NCI-H1417 treated with DMSO at 0.1 percent for 48 hours (cell line): ENCODE measurements at regions not wholly inside any gene's neighbourhood (a gene's known extent, or its start where the extent isn't known, plus 50 kb on each side); places are given as distances from the start of the nearest gene placed in this dataset.

Experiments
- DNase-seq: peaks from one replicate; lab custom pipeline; 2025; lab: John Stamatoyannopoulos, UW

- peak; percentile 31 for DNase-seq
These were observed 196.9 kb upstream of the RHOBTB1 start for GRCh38 chr10:61140765-61141392.

GRCh38 chr10:61139592-61139953, 195.6 kb upstream of the RHOBTB1 start:
- DNase-seq, result no peak

GRCh38 chr10:61138708-61139591, 195.0 kb upstream of the RHOBTB1 start:
- no peak for DNase-seq

- DNase-seq, result no peak
These were observed 192.2 kb upstream of the RHOBTB1 start for GRCh38 chr10:61136139-61136538.

- no peak for DNase-seq
These were observed 191.3 kb upstream of the RHOBTB1 start for GRCh38 chr10:61135276-61135721.

- no peak for DNase-seq
These were observed 186.4 kb upstream of the RHOBTB1 start for GRCh38 chr10:61130366-61130765.

- no peak for DNase-seq
These were observed 184.2 kb upstream of the RHOBTB1 start for GRCh38 chr10:61128196-61128595.

GRCh38 chr10:61125560-61126170, 181.7 kb upstream of the RHOBTB1 start:
- no peak for DNase-seq

GRCh38 chr10:61124756-61125530, 181.0 kb upstream of the RHOBTB1 start:
- DNase-seq, result no peak

- no peak for DNase-seq
These were observed 176.8 kb upstream of the RHOBTB1 start for GRCh38 chr10:61120805-61121204.

- no peak for DNase-seq
These were observed 175.6 kb upstream of the RHOBTB1 start for GRCh38 chr10:61119573-61119972.

GRCh38 chr10:61115897-61116296, 171.9 kb upstream of the RHOBTB1 start:
- DNase-seq, result no peak

GRCh38 chr10:61112771-61113170, 168.8 kb upstream of the RHOBTB1 start:
- no peak for DNase-seq

GRCh38 chr10:61110936-61111335, 167.0 kb upstream of the RHOBTB1 start:
- no peak for DNase-seq

GRCh38 chr10:61110188-61110844, 166.3 kb upstream of the RHOBTB1 start:
- no peak for DNase-seq

- no peak for DNase-seq
These were observed 164.9 kb upstream of the RHOBTB1 start for GRCh38 chr10:61108915-61109314.

- no peak for DNase-seq
These were observed 156.9 kb upstream of the RHOBTB1 start for GRCh38 chr10:61100887-61101286.

- DNase-seq, result no peak
These were observed 155.8 kb upstream of the RHOBTB1 start for GRCh38 chr10:61099756-61100155.

GRCh38 chr10:61098966-61099365, 155.0 kb upstream of the RHOBTB1 start:
- DNase-seq, result no peak

GRCh38 chr10:61097026-61097425, 153.0 kb upstream of the RHOBTB1 start:
- no peak for DNase-seq

- DNase-seq, result no peak
These were observed 152.1 kb upstream of the RHOBTB1 start for GRCh38 chr10:61096056-61096455.

GRCh38 chr10:61091531-61091930, 147.5 kb upstream of the RHOBTB1 start:
- no peak for DNase-seq
